Progenitor cell of endocrine pancreas (in vitro differentiated cells): ENCODE measurements at regions not wholly inside any gene's neighbourhood (a gene's known extent, or its start where the extent isn't known, plus 50 kb on each side); places are given as distances from the start of the nearest gene placed in this dataset.

ENCODE experiments used
- DNase-seq: peaks from one replicate; pipeline ENCODE4 v3.0.0; 2021; ENCODE audit warnings: low spot score; ENCODE audit not compliant: unreplicated experiment
- H3K27ac Mint-ChIP-seq: 2 replicates; pipeline ENCODE4 v1.8.0; 2021; ENCODE audit warnings: mild to moderate bottlenecking, moderate library complexity, mixed read lengths
- H3K27me3 Mint-ChIP-seq: 2 replicates; pipeline ENCODE4 v1.8.0; 2021; ENCODE audit warnings: mixed read lengths
- H3K36me3 Mint-ChIP-seq: 2 replicates; pipeline ENCODE4 v1.8.0; 2022; ENCODE audit warnings: mixed read lengths; ENCODE audit not compliant: insufficient read depth
- H3K4me1 Mint-ChIP-seq: 2 replicates; pipeline ENCODE4 v1.8.0; 2021; ENCODE audit warnings: low read depth, mixed read lengths
- H3K4me3 Mint-ChIP-seq: 2 replicates; pipeline ENCODE4 v1.8.0; 2021; ENCODE audit warnings: low read depth, mild to moderate bottlenecking, moderate library complexity, mixed read lengths
- H3K9me3 Mint-ChIP-seq: 2 replicates; pipeline ENCODE4 v1.8.0; 2021; ENCODE audit warnings: low read depth, mixed read lengths
- TF ChIP-seq, protein P1 (sequence below): fragments of 200-600 bp; sonication (generic); IDR thresholded peaks from one replicate; pipeline ENCODE4 v1.5.0; 2021; ENCODE audit warnings: antibody characterized with exemption, mild to moderate bottlenecking; ENCODE audit not compliant: unreplicated experiment

GRCh38 chr22:48478529-48479265, 1349.0 kb downstream of the BRD1 start:
- H3K9me3 Mint-ChIP-seq: no peaks in the 10 kb centered on the region
- no peak overlapping the region for H3K27ac Mint-ChIP-seq
- H3K36me3 Mint-ChIP-seq: no peaks in the 10 kb centered on the region

DNA sequence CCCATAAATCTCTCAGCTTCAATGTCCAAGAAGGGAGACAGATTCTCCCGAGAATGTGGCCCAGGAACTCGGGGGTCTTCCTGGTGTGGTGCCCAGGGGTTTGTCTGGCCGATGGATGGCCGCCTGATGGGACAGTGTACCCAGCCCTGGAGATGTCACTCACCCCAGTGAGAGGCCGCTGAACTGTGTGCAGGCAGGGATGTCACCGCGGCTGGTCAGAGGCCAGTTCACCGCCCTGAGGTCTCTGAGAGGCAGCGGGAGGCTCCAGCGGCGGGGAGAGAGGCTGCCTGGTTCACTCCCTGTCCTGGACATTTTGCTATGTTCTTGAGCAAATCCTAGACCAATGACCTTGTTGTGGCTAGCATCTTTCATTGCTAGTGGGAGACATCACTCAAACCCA, 1349.5 kb downstream of the BRD1 start:
- Mint-ChIP-seq H3K4me3 (no peak overlapping the region), H3K27ac (no peak overlapping the region), H3K4me1 (no peaks in the 10 kb centered on the region), H3K36me3 (no peaks in the 10 kb centered on the region), H3K9me3 (no peaks in the 10 kb centered on the region), H3K27me3 (peaks cover 35% of the 10 kb centered on the region)
- TF ChIP-seq, protein P1, sequence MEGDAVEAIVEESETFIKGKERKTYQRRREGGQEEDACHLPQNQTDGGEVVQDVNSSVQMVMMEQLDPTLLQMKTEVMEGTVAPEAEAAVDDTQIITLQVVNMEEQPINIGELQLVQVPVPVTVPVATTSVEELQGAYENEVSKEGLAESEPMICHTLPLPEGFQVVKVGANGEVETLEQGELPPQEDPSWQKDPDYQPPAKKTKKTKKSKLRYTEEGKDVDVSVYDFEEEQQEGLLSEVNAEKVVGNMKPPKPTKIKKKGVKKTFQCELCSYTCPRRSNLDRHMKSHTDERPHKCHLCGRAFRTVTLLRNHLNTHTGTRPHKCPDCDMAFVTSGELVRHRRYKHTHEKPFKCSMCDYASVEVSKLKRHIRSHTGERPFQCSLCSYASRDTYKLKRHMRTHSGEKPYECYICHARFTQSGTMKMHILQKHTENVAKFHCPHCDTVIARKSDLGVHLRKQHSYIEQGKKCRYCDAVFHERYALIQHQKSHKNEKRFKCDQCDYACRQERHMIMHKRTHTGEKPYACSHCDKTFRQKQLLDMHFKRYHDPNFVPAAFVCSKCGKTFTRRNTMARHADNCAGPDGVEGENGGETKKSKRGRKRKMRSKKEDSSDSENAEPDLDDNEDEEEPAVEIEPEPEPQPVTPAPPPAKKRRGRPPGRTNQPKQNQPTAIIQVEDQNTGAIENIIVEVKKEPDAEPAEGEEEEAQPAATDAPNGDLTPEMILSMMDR: no peak
- DNase-seq: no peak

More at GRCh38 chr22:48478529-48479265, 1349.0 kb downstream of the BRD1 start:
- H3K4me3 Mint-ChIP-seq: no peak overlapping the region
- TF ChIP-seq, protein P1: no peak
- no peaks in the 10 kb centered on the region for H3K4me1 Mint-ChIP-seq
- DNase-seq: no peak
- H3K27me3 Mint-ChIP-seq: peaks cover 36% of the 10 kb centered on the region

GRCh38 chr22:48477031-48477721, 1350.5 kb downstream of the BRD1 start:
- Mint-ChIP-seq H3K4me3 (no peak overlapping the region), H3K4me1 (no peaks in the 10 kb centered on the region), H3K36me3 (peaks cover 2% of the 10 kb centered on the region), H3K27me3 (peaks cover 38% of the 10 kb centered on the region), H3K27ac (no peak overlapping the region), H3K9me3 (peaks cover 3% of the 10 kb centered on the region)
- TF ChIP-seq, protein P1: no peak
- DNase-seq: no peak

DNA sequence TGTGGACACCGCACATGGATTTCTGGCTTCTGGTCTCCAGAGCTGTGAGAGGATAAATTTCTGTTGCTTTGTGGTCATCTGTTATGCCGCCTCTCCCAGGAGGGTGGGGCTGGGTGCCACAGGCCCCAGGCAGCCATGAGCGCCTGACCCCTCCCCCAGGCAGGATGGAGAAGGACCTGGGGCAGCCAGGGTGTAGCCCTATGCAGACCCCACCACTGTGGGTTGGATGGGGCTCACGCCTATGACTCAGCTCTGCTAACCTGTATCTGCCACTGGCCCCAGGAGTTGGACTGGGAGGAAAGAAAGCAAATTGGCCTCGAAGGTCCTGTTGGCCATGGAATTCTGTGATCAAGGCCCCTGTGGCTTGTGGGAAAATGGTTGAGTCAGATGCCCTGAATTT, 1351.1 kb downstream of the BRD1 start:
- TF ChIP-seq, protein P1: no peak
- H3K4me3 Mint-ChIP-seq: no peak overlapping the region
- H3K27ac Mint-ChIP-seq: no peak overlapping the region
- H3K9me3 Mint-ChIP-seq: peaks cover 3% of the 10 kb centered on the region
- H3K36me3 Mint-ChIP-seq: peaks cover 2% of the 10 kb centered on the region
- peaks cover 38% of the 10 kb centered on the region for H3K27me3 Mint-ChIP-seq
- no peak for DNase-seq
- H3K4me1 Mint-ChIP-seq: no peaks in the 10 kb centered on the region

DNA sequence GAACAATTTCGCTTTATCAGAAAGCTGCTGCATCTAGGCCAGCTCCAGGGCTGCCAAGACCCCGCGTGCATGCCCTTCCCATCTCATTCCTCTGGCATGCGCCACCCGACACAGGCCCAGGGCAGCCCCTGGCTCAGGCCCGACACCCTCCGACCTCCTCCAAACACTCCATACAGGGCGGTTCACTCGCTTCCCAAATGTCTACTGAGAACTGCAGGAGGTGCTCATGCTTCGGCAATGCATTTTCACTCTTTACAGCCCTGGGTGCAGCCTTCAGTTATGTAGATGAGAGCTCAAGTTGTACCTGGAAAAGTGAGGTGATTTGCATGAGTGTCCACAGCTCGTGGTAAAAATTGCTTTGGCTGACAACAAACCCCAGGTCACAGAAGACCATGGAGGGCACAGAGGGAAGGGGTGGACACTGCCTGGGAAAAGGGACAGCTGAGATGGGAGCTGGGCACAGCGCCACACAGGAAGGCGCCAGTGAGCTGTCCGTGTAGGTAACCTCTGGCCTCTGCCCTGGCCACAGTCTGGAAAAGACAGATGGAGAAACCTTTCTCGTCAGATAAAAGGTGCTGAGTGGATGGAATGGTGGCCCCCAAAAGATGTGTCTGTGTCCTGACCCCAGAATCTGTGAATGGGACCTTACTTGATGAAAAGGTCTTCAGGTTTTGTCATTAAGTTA, 1351.9 kb downstream of the BRD1 start:
- Mint-ChIP-seq H3K4me1 (no peaks in the 10 kb centered on the region), H3K4me3 (no peak overlapping the region), H3K36me3 (peaks cover 2% of the 10 kb centered on the region), H3K27ac (no peak overlapping the region), H3K27me3 (peaks cover 38% of the 10 kb centered on the region), H3K9me3 (peaks cover 5% of the 10 kb centered on the region)
- TF ChIP-seq, protein P1: no peak
- no peak for DNase-seq
